Aorta (tissue), 5 donors: ENCODE measurements at regions not wholly inside any gene's neighbourhood (a gene's known extent, or its start where the extent isn't known, plus 50 kb on each side); places are given as distances from the start of the nearest gene placed in this dataset.
A peak's percentile ranks its signal among the peaks of the same experiment; 100 is the strongest.

ENCODE experiments used
- ATAC-seq: fragments of 200-7000 bp; cut with Tn5 transposase; one replicate; pipeline ENCODE4 v1.9.1; 2022; ENCODE audit warnings: moderate library complexity; ENCODE audit not compliant: low FRiP score
- DNase-seq, 2 donors: peaks; one replicate each; pipeline ENCODE4 v3.0.0-alpha.2; 2020
- H3K27ac ChIP-seq, 2 donors: one replicate each; pipeline ENCODE4 v1.5.1; 2013; ENCODE audit warnings: low read length in 2 of 2, mild to moderate bottlenecking in 2 of 2, moderate library complexity in 2 of 2, control low read depth in 1 of 2, inconsistent platforms in 1 of 2, low read depth in 1 of 2
- H3K27me3 ChIP-seq, 2 donors: one replicate each; pipeline ENCODE4 v1.6.1; 2013; ENCODE audit warnings: control low read depth in 1 of 2, low read length in 1 of 2, mild to moderate bottlenecking in 1 of 2, moderate library complexity in 1 of 2; ENCODE audit not compliant: insufficient read depth in 2 of 2, control insufficient read depth in 1 of 2
- H3K36me3 ChIP-seq, 2 donors: one replicate each; pipeline ENCODE4 v1.6.1; 2013; ENCODE audit warnings: control low read depth in 1 of 2, low read length in 1 of 2, mild to moderate bottlenecking in 1 of 2; ENCODE audit not compliant: insufficient read depth in 2 of 2, control insufficient read depth in 1 of 2
- H3K4me1 ChIP-seq, 2 donors: one replicate each; pipeline ENCODE4 v1.6.1; 2013; ENCODE audit warnings: low read length in 2 of 2, control low read depth in 1 of 2, mild to moderate bottlenecking in 1 of 2, moderate library complexity in 1 of 2; ENCODE audit not compliant: insufficient read depth in 2 of 2, control insufficient read depth in 1 of 2
- H3K4me3 ChIP-seq, 2 donors: one replicate each; pipeline ENCODE4 v1.5.1; 2013; ENCODE audit warnings: low read length in 2 of 2, control low read depth in 1 of 2, mild to moderate bottlenecking in 1 of 2
- H3K9me3 ChIP-seq: one replicate; pipeline ENCODE4 v1.6.1; 2013; ENCODE audit warnings: mild to moderate bottlenecking, low read length; ENCODE audit not compliant: control insufficient read depth
- WGBS, 2 donors: extraction: QIAGEN DNeasy Blood & Tissue Kit; methylation state at CpG; one replicate each; pipeline ENCODE4 v1.1.7; 2013; 5-methylcytosine and 5-hydroxymethylcytosine counted together
- intact Hi-C, 2 donors: fragments of 100-400 bp; cut with DNase I; formaldehyde crosslinking; loops; one replicate each; pipeline versions ENCODE4 v1.14.2 to v1.15.0; 2022
- donor health status: healthy with polysubstance abuse.
- donor health status: Bipolar disorder and iron deficiency.
- donor health status: DM: no; HTN: no; CAD: no.
- donor health status: DM: no; HTN: no; CAD: no.
- donor health status: DM: yes; HTN: yes; CAD: no.

- H3K27me3 ChIP-seq: no peaks in the 10 kb centered on the region
- H3K4me3 ChIP-seq: no peak overlapping the region
- no peak overlapping the region for H3K27ac ChIP-seq
- intact Hi-C loops: no loop called here
- DNase-seq: no peak
- H3K4me1 ChIP-seq: no peaks in the 10 kb centered on the region
- no peaks in the 10 kb centered on the region for H3K9me3 ChIP-seq
- H3K36me3 ChIP-seq: no peaks in the 10 kb centered on the region
- no peak for ATAC-seq
Observed at GRCh38 chr4:163666332-163666873, 171.9 kb downstream of the TMA16 start.

DNA sequence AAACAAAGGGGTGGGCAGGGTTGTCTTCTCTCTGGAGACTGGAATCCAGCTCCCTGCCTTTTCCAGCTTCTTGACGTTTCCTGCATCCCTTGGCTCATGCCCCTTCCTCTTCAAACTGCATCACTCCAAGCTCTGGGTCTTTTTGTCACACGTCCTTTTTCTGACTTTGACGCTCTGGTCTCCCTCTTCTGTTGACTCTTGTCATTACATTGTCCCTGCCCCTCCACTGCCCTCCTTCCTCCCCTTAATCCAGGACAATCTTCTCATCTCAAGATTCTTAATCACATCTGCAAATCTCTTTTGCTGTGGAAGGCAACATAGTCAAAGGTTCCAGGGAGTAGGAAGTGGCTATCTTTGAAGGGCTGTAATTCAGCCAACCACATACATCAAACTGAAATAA, 178.3 kb downstream of the TMA16 start:
- H3K36me3 ChIP-seq: no peaks in the 10 kb centered on the region
- H3K9me3 ChIP-seq: no peaks in the 10 kb centered on the region
- ATAC-seq (no peak), DNase-seq (no peak)
- no peak overlapping the region for H3K27ac ChIP-seq
- no peaks in the 10 kb centered on the region for H3K27me3 ChIP-seq
- intact Hi-C loops: no loop called here
- no peaks in the 10 kb centered on the region for H3K4me1 ChIP-seq
- WGBS, 2 donors: 77 to 83% methylated on average over 3 of the region's 3 CpGs
- H3K4me3 ChIP-seq: no peak overlapping the region

GRCh38 chr4:163673848-163674697, 179.6 kb downstream of the TMA16 start:
- intact Hi-C loops: no loop called here
- Histone ChIP-seq H3K36me3 (no peaks in the 10 kb centered on the region), H3K27ac (no peak overlapping the region), H3K4me3 (no peak overlapping the region), H3K27me3 (no peaks in the 10 kb centered on the region), H3K4me1 (no peaks in the 10 kb centered on the region), H3K9me3 (no peaks in the 10 kb centered on the region)
- DNase-seq (no peak), ATAC-seq (no peak)
- WGBS, 2 donors: 62 to 76% methylated on average over 5 of the region's 5 CpGs

GRCh38 chr4:163679189-163679588, 184.7 kb downstream of the TMA16 start:
- H3K9me3 ChIP-seq: no peaks in the 10 kb centered on the region
- no peaks in the 10 kb centered on the region for H3K27me3 ChIP-seq
- no peak for ATAC-seq
- H3K4me3 ChIP-seq: no peak overlapping the region
- H3K27ac ChIP-seq: no peak overlapping the region
- intact Hi-C loops: no loop called here
- no peaks in the 10 kb centered on the region for H3K36me3 ChIP-seq
- DNase-seq: no peak
- no peaks in the 10 kb centered on the region for H3K4me1 ChIP-seq
- 55 to 63% methylated on average over 5 of the region's 5 CpGs for WGBS, 2 donors

DNA sequence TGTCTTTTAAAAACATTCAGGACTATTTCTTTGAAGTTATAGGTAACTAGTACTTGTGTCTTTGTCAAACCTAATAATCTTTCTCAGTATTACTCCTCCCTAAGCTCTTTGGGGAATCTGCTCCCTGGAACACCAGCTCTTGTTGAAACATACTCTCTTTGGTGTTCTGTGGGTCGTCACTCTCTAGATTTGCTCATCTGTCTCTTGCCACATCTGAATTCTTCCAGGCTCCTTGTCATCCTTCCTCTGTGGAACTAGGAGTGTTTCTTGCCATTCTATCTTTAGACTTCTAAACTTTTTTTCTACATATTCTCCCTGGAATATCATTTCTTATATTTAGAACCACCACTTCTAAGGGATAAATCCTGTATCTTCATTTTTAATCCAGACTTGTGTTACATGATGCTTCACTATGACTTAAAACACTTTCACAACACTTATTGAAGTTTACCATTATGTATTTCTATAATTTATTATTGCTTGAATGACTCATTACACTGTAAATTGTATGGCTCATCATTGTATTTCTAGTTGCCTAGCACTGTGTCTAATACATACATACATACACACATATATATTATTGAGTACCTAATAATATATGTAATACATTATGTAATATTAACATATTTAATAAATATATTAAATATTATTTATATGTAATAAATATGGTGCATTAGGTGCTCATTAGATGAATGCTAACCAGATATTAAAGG, 186.1 kb downstream of the TMA16 start:
- no peak for DNase-seq
- H3K4me3 ChIP-seq: no peak overlapping the region

GRCh38 chr4:163681208-163681821, 186.8 kb downstream of the TMA16 start:
- intact Hi-C loops: no loop called here
- H3K36me3 ChIP-seq: no peaks in the 10 kb centered on the region
- peak; percentile 60 for ATAC-seq

More for the DNA sequence above, 186.1 kb downstream of the TMA16 start:
- H3K36me3 ChIP-seq: no peaks in the 10 kb centered on the region
- H3K27ac ChIP-seq: no peak overlapping the region
- no peak for ATAC-seq
- WGBS, 2 donors: 41 to 48% methylated on average over 1 of the region's 1 CpG
- H3K27me3 ChIP-seq: no peaks in the 10 kb centered on the region
- H3K9me3 ChIP-seq: no peaks in the 10 kb centered on the region
- no peaks in the 10 kb centered on the region for H3K4me1 ChIP-seq
- intact Hi-C loops: no loop called here

GRCh38 chr4:163688856-163689255, 194.4 kb downstream of the TMA16 start:
- DNase-seq (no peak), ATAC-seq (no peak)

More at GRCh38 chr4:163681208-163681821, 186.8 kb downstream of the TMA16 start:
- no peak for DNase-seq
- Histone ChIP-seq H3K4me3 (no peak overlapping the region), H3K9me3 (no peaks in the 10 kb centered on the region), H3K27ac (no peak overlapping the region), H3K4me1 (no peaks in the 10 kb centered on the region), H3K27me3 (no peaks in the 10 kb centered on the region)
- 23 to 28% methylated on average over 2 of the region's 2 CpGs for WGBS, 2 donors

GRCh38 chr4:163693211-163693610, 198.7 kb downstream of the TMA16 start:
- Histone ChIP-seq H3K4me1 (no peaks in the 10 kb centered on the region), H3K4me3 (no peak overlapping the region), H3K36me3 (no peaks in the 10 kb centered on the region), H3K27me3 (no peaks in the 10 kb centered on the region), H3K9me3 (peaks cover 2% of the 10 kb centered on the region), H3K27ac (no peak overlapping the region)
- ATAC-seq: no peak
- intact Hi-C loops: no loop called here
- no peak for DNase-seq

More at GRCh38 chr4:163688856-163689255, 194.4 kb downstream of the TMA16 start:
- Histone ChIP-seq H3K9me3 (no peaks in the 10 kb centered on the region), H3K4me1 (no peaks in the 10 kb centered on the region), H3K36me3 (no peaks in the 10 kb centered on the region), H3K27ac (no peak overlapping the region), H3K4me3 (no peak overlapping the region), H3K27me3 (no peaks in the 10 kb centered on the region)
- intact Hi-C loops: no loop called here
